ENCODE measurements at regions not wholly inside any gene's neighbourhood (a gene's known extent, or its start where the extent isn't known, plus 50 kb on each side); places are given as distances from the start of the nearest gene placed in this dataset.
A peak's percentile ranks its signal among the peaks of the same experiment; 100 is the strongest.

- H3K4me3 Mint-ChIP-seq, result peak overlapping the region; percentile 8 to 32
- no peaks in the 10 kb centered on the region for H3K9me3 Mint-ChIP-seq
- no peak for ATAC-seq
- peak overlapping the region; percentile 31 to 85 for H3K27ac Mint-ChIP-seq
- peaks cover 44% of the 10 kb centered on the region for H3K27me3 Mint-ChIP-seq
- no peak for DNase-seq
- peaks cover 46% of the 10 kb centered on the region for H3K4me1 Mint-ChIP-seq
These were observed 63.7 kb upstream of the IL6 start for GRCh38 chr7:22663357-22663718.

DNA sequence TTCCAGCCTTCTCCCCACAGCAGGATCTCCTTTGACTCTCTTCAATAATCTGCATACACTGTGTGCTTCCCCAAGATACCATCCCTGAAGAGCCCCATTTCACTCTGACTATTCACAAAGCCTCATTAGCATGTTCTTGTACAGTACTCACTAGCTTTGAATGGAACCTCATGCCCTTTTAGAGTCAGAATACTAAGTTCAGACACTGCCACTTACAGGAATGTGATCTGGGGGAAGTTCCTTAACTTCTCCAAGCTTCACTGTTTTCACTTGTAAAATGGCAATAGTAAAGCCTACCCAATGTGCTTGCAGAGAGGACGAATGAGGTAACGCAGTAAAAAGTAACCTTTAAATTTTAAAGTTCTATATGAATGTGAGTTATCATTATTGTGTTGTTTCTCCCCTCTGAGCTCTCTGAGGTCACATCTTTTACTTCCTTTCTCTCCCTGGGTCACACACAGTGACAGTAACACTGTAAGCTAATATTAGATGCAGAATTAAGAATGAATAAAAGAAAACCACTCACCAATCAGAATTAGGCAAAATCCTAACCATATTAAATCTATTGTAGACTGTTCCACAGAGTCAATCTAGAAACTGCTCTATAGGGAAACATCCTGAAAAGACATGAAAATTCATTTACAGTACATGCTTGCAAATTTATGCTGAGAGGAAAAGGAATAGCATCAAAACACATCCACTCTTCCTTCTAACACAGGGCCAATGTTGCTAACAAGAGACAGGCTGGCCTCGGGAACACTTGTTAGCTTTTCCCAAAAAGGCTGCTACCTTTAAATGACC is 64.2 kb upstream of the IL6 start:
- Mint-ChIP-seq H3K27ac (peak overlapping the region; percentile 31 to 85), H3K4me1 (peaks cover 44% of the 10 kb centered on the region), H3K4me3 (peak overlapping the region in 1 of 2 donors; percentile 39), H3K27me3 (peaks cover 42% of the 10 kb centered on the region), H3K9me3 (no peaks in the 10 kb centered on the region)
- ATAC-seq (peak; percentile 74), DNase-seq (no peak)

DNA sequence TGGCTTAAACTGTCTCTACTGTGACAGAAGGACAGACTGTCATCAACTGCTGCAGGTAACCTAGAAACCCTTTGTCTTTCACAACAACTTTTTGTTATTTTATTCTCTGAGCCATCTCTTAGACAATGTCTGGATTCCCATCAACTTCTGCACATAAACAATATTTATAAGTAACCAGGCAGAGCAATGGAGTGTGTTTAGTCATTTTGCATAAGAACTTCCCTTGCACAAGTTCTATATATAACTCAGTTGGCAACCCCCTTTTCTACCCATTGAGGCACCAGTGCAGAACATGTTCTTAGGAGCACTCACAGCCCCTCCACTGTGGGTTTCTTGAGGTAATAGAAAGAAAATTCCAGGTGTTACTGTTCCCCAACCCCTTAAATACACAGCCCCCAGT is 65.0 kb upstream of the IL6 start:
- DNase-seq (no peak), ATAC-seq (peak; percentile 78)
- Mint-ChIP-seq H3K4me3 (peak overlapping the region in 1 of 2 donors; percentile 39), H3K4me1 (peaks cover 36% of the 10 kb centered on the region), H3K9me3 (no peaks in the 10 kb centered on the region), H3K27ac (peak overlapping the region in 1 of 2 donors; percentile 74), H3K27me3 (peaks cover 37% of the 10 kb centered on the region)

- Mint-ChIP-seq H3K4me3 (no peak overlapping the region), H3K4me1 (peaks cover 26% of the 10 kb centered on the region), H3K27ac (no peak overlapping the region), H3K9me3 (no peaks in the 10 kb centered on the region), H3K27me3 (peaks cover 33% of the 10 kb centered on the region)
- ATAC-seq, result no peak
- DNase-seq, result no peak
These were observed 66.3 kb upstream of the IL6 start for GRCh38 chr7:22660732-22661131.

DNA sequence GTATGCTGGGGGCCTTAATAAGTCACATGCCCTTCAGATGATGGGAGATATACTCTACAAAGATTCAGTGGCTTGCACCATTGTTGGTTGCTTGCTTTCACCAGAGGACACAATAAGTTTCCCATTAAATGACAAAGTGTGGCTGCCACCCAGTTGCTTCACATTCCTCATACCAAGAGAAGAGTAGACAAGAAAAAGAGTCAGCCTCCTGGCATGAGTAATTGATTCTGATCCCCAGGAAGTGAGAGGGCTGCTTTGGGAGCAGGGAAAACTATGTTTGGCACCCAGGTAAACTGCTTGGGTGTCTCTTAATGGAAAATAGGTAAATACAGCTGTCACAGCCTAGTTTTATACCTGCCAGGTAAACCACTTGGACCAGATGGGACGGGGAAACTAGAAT is 66.7 kb upstream of the IL6 start:
- DNase-seq (no peak), ATAC-seq (no peak)
- no peaks in the 10 kb centered on the region for H3K9me3 Mint-ChIP-seq
- no peak overlapping the region for H3K4me3 Mint-ChIP-seq
- no peak overlapping the region for H3K27ac Mint-ChIP-seq
- H3K4me1 Mint-ChIP-seq, result peaks cover 23% of the 10 kb centered on the region
- peaks cover 32% of the 10 kb centered on the region for H3K27me3 Mint-ChIP-seq

- no peaks in the 10 kb centered on the region for H3K9me3 Mint-ChIP-seq
- ATAC-seq, result no peak
These were observed 67.3 kb upstream of the IL6 start for GRCh38 chr7:22659741-22660140.

GRCh38 chr7:22658031-22658430 is 69.0 kb upstream of the IL6 start:
- Mint-ChIP-seq H3K9me3 (no peaks in the 10 kb centered on the region), H3K27me3 (peaks cover 32% of the 10 kb centered on the region), H3K4me1 (peaks cover 16% of the 10 kb centered on the region), H3K4me3 (no peak overlapping the region), H3K27ac (no peak overlapping the region)
- ATAC-seq, result no peak
- no peak for DNase-seq

More at GRCh38 chr7:22659741-22660140, 67.3 kb upstream of the IL6 start:
- Mint-ChIP-seq H3K4me3 (no peak overlapping the region), H3K4me1 (peaks cover 23% of the 10 kb centered on the region), H3K27ac (no peak overlapping the region), H3K27me3 (peaks cover 32% of the 10 kb centered on the region)
- no peak for DNase-seq

DNA sequence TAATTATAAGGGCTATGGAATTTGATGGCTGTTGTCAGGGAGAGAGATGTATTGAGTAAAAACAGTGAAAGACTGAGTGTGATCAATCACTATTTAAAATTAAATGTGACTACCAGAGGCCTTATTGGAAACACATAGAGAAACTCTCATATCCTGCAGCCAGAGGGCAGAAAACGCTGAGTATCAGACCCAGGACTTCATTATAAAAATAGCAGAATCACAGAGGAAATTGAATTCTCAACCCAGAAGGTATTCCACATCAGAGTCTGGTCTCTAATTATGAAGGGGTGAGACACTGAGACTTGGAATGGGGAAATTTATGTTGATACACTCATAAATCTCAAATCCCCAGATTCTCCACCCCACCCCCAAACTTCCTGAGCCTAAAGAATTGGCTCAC is 69.5 kb upstream of the IL6 start:
- H3K27me3 Mint-ChIP-seq, result peaks cover 32% of the 10 kb centered on the region
- H3K4me3 Mint-ChIP-seq, result no peak overlapping the region
- no peak for ATAC-seq
- no peaks in the 10 kb centered on the region for H3K9me3 Mint-ChIP-seq
- H3K27ac Mint-ChIP-seq, result no peak overlapping the region
- DNase-seq, result no peak
- peaks cover 10% of the 10 kb centered on the region for H3K4me1 Mint-ChIP-seq

DNA sequence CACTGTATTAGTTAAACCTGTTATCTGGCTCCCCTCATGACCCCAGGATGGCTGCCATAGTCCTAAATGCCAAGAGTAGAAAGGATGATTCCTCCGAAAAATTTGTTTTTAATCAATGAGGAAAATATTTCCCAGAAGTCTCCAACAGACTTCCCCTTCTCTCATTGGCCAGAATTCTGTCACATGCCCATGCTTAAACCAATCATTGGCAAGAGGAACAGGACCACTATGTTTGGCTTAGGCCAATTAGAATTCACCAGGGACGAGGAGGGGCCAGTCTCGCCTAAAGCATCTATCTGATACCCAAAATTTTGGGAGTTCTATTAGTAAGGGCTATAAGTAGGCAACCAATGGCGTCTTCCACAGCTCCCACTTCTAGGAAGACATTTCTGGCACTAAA is 71.2 kb upstream of the IL6 start:
- peaks cover 34% of the 10 kb centered on the region for H3K27me3 Mint-ChIP-seq
- no peaks in the 10 kb centered on the region for H3K4me1 Mint-ChIP-seq
- H3K9me3 Mint-ChIP-seq, result peaks cover 0 to 3% of the 10 kb centered on the region in 2 donors
- no peak overlapping the region for H3K27ac Mint-ChIP-seq
- no peak for ATAC-seq
- H3K4me3 Mint-ChIP-seq, result no peak overlapping the region
- no peak for DNase-seq

GRCh38 chr7:22654831-22655230 is 72.2 kb upstream of the IL6 start:
- peaks cover 0 to 5% of the 10 kb centered on the region in 2 donors for H3K9me3 Mint-ChIP-seq
- H3K27ac Mint-ChIP-seq, result no peak overlapping the region

DNA sequence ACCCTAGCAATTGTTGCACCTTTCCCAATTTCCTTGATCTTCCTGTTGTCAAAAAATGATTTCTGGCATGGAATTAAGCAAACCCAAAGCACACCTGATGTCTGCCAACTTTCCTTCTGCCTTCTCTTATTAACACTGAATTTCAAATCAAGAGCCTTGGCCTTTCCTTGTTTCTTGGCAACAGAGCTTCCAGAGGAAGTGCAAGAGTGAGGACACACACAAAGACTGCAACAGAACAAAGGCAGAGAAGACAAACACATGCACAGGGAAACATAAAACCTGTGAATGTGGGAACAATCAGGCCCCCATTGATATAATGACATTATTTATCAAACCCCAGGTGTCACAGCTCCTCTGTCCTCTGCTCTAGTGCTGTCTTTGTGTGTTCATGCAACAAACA is 73.0 kb upstream of the IL6 start:
- H3K27ac Mint-ChIP-seq, result no peak overlapping the region
- H3K9me3 Mint-ChIP-seq, result peaks cover 0 to 5% of the 10 kb centered on the region in 2 donors
- DNase-seq, result no peak
- H3K4me3 Mint-ChIP-seq, result no peak overlapping the region
- no peaks in the 10 kb centered on the region for H3K4me1 Mint-ChIP-seq
- ATAC-seq, result no peak
- H3K27me3 Mint-ChIP-seq, result peaks cover 40% of the 10 kb centered on the region

More at GRCh38 chr7:22654831-22655230, 72.2 kb upstream of the IL6 start:
- DNase-seq (no peak), ATAC-seq (no peak)
- no peaks in the 10 kb centered on the region for H3K4me1 Mint-ChIP-seq
- peaks cover 34% of the 10 kb centered on the region for H3K27me3 Mint-ChIP-seq
- H3K4me3 Mint-ChIP-seq, result no peak overlapping the region

GRCh38 chr7:22651534-22652243 is 75.3 kb upstream of the IL6 start:
- DNase-seq (no peak), ATAC-seq (no peak)
- Mint-ChIP-seq H3K27ac (no peak overlapping the region), H3K9me3 (peaks cover 15 to 16% of the 10 kb centered on the region in 2 donors), H3K4me3 (no peak overlapping the region), H3K4me1 (no peaks in the 10 kb centered on the region), H3K27me3 (peaks cover 45% of the 10 kb centered on the region)

DNA sequence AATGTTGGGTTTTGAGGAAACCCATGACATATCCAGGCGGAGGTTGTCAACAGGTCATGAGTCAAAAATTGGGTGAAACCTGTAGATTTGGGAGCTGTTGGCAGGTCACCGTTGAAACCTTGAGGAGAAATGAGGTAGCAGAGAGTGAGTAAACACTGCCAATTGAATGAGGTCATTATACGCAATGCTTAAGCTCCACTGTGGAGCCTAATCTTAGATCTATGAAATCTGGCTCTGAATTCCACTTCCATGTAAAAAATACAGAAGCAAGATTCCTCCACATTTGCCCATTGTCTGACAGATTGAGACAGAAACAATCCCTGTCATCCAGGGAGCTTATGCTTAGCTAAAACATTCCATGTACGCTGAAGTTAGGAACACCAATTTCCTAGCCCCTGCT is 76.0 kb upstream of the IL6 start:
- no peaks in the 10 kb centered on the region for H3K4me1 Mint-ChIP-seq
- peaks cover 45% of the 10 kb centered on the region for H3K27me3 Mint-ChIP-seq
- no peak overlapping the region for H3K4me3 Mint-ChIP-seq
- peaks cover 17 to 23% of the 10 kb centered on the region in 2 donors for H3K9me3 Mint-ChIP-seq
- no peak for DNase-seq
- no peak overlapping the region for H3K27ac Mint-ChIP-seq
- ATAC-seq, result no peak

- H3K4me3 Mint-ChIP-seq, result no peak overlapping the region
- ATAC-seq (no peak), DNase-seq (no peak)
- H3K27ac Mint-ChIP-seq, result no peak overlapping the region
- H3K9me3 Mint-ChIP-seq, result peaks cover 23 to 29% of the 10 kb centered on the region in 2 donors
- peaks cover 45% of the 10 kb centered on the region for H3K27me3 Mint-ChIP-seq
- no peaks in the 10 kb centered on the region for H3K4me1 Mint-ChIP-seq
These were observed 77.3 kb upstream of the IL6 start for GRCh38 chr7:22649686-22650085.

DNA sequence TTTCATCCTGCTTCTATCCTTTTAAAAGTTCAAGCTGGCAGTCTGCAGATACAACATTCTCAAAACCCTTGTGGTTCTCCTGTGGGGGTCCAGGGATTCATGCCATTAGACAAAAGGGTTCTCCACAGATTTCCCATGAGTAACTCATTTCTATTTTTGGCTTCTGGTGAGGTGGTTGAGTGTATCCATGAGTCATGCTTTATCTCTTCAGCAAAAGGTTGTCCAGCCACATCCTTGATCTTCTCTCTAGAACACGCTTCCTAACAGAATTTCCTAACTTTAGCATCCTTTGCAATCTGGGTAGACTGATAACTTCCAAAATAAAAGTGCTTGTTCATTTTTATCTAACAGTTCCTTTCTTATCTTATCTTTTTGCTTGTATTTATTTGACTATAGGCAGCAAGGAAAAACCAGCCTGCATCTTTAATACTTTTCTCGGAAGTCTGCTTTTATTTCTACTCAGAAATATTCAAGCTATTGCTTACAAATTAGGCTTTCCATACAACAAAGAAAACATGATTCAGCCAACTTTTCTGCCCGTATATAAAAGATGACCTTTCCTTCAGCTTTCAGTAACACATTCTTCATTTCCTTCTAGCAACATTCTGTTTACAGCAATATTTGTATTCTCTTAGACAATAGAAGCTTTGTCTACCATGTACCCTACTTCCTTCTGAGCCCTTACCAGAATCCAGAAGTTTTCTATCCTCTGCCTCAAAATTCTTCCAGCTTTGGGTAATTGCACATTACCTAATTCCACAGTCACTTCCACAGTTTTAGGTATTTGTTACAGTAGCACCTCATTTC is 79.3 kb upstream of the IL6 start:
- Mint-ChIP-seq H3K4me3 (no peak overlapping the region), H3K9me3 (peaks cover 39% of the 10 kb centered on the region in 2 donors), H3K27ac (no peak overlapping the region), H3K4me1 (no peaks in the 10 kb centered on the region), H3K27me3 (peaks cover 45% of the 10 kb centered on the region)
- DNase-seq (no peak), ATAC-seq (no peak)

All from stimulated activated naive CD8-positive, alpha-beta T cell treated with anti-CD3 and anti-CD28 coated beads, Interleukin-15, amount 100 ng/mL, for 72 hours (primary cell).